HG03025 (cell line): ENCODE measurements at regions not wholly inside any gene's neighbourhood (a gene's known extent, or its start where the extent isn't known, plus 50 kb on each side); places are given as distances from the start of the nearest gene placed in this dataset.

Experiments
- ATAC-seq: cut with Tn5 transposase; IDR thresholded peaks from one replicate; pipeline ENCODE4 v1.9.1; 2021; ENCODE audit warnings: mild to moderate bottlenecking, moderate library complexity; ENCODE audit not compliant: unreplicated experiment, low FRiP score

GRCh38 chr20:39245685-39246311 lies 283.7 kb downstream of the DHX35 start:
- ATAC-seq = no peak

- no peak for ATAC-seq
These were observed 281.8 kb downstream of the DHX35 start for GRCh38 chr20:39243962-39244361.

- no peak for ATAC-seq
These were observed 280.5 kb downstream of the DHX35 start for GRCh38 chr20:39242614-39243013.

GRCh38 chr20:39234520-39235095 lies 272.5 kb downstream of the DHX35 start:
- ATAC-seq = no peak

- no peak for ATAC-seq
These were observed 271.6 kb downstream of the DHX35 start for GRCh38 chr20:39233755-39234154.

- no peak for ATAC-seq
These were observed 265.3 kb downstream of the DHX35 start for GRCh38 chr20:39227416-39227815.

- no peak for ATAC-seq
These were observed 263.8 kb downstream of the DHX35 start for GRCh38 chr20:39225978-39226377.

- ATAC-seq = no peak
These were observed 263.4 kb downstream of the DHX35 start for GRCh38 chr20:39225536-39225935.

GRCh38 chr20:39222101-39222500 lies 260.0 kb downstream of the DHX35 start:
- no peak for ATAC-seq

- no peak for ATAC-seq
These were observed 254.1 kb downstream of the DHX35 start for GRCh38 chr20:39216195-39216594.

GRCh38 chr20:39214828-39215227 lies 252.7 kb downstream of the DHX35 start:
- no peak for ATAC-seq

- ATAC-seq = no peak
These were observed 251.5 kb downstream of the DHX35 start for GRCh38 chr20:39213476-39214145.

GRCh38 chr20:39211060-39211748 lies 249.1 kb downstream of the DHX35 start:
- no peak for ATAC-seq

GRCh38 chr20:39210341-39211036 lies 248.3 kb downstream of the DHX35 start:
- ATAC-seq = no peak

- ATAC-seq = no peak
These were observed 244.9 kb downstream of the DHX35 start for GRCh38 chr20:39206899-39207564.

GRCh38 chr20:39195582-39196021 lies 233.5 kb downstream of the DHX35 start:
- ATAC-seq = no peak

- ATAC-seq = no peak
These were observed 228.8 kb downstream of the DHX35 start for GRCh38 chr20:39190666-39191570.

GRCh38 chr20:39188266-39188765 lies 226.2 kb downstream of the DHX35 start:
- no peak for ATAC-seq

GRCh38 chr20:39181490-39181889 lies 219.3 kb downstream of the DHX35 start:
- ATAC-seq = no peak
